GM23338 (cell line): ENCODE measurements at regions not wholly inside any gene's neighbourhood (a gene's known extent, or its start where the extent isn't known, plus 50 kb on each side); places are given as distances from the start of the nearest gene placed in this dataset.

ENCODE experiments used
- ATAC-seq: fragments of 200-7000 bp; cut with Tn5 transposase; 3 replicates; pipeline ENCODE4 v1.9.1; 2020
- DNase-seq: peaks from one replicate; pipeline ENCODE4 v3.0.0-alpha.2; 2015; ENCODE audit warnings: low spot score
- H2AFZ ChIP-seq: fragments of 200-600 bp; sonication (generic); 2 replicates; pipeline ENCODE4 v1.8.0; 2016; ENCODE audit warnings: antibody characterized with exemption, mild to moderate bottlenecking, moderate library complexity
- H3F3A ChIP-seq: fragments of 200-600 bp; sonication (generic); replicated peaks from 2 replicates; pipeline ENCODE4 v1.8.0; 2017; ENCODE audit warnings: antibody characterized with exemption, mixed run types, low read depth
- H3K27ac ChIP-seq: fragments of 200-600 bp; sonication (generic); 2 replicates; pipeline ENCODE4 v1.6.1; 2016; ENCODE audit warnings: low read depth
- H3K27me3 ChIP-seq: fragments of 200-600 bp; sonication (generic); 2 replicates; pipeline ENCODE4 v1.8.0; 2016; ENCODE audit warnings: mild to moderate bottlenecking, mixed run types, moderate library complexity; ENCODE audit not compliant: insufficient read depth
- H3K36me3 ChIP-seq: fragments of 200-600 bp; sonication (generic); 2 replicates; pipeline ENCODE4 v1.8.0; 2016; ENCODE audit warnings: mild to moderate bottlenecking; ENCODE audit not compliant: insufficient read depth
- H3K4me1 ChIP-seq: fragments of 200-600 bp; sonication (generic); 2 replicates; pipeline ENCODE4 v1.8.0; 2016; ENCODE audit warnings: mild to moderate bottlenecking, moderate library complexity; ENCODE audit not compliant: insufficient read depth
- H3K4me2 ChIP-seq: fragments of 200-600 bp; sonication (generic); 2 replicates; pipeline ENCODE4 v1.7.1; 2017; ENCODE audit warnings: mixed run types
- H3K4me3 ChIP-seq: fragments of 200-600 bp; sonication (generic); 2 replicates; pipeline ENCODE4 v1.6.1; 2016; ENCODE audit warnings: mixed run types
- H3K79me2 ChIP-seq: fragments of 200-600 bp; sonication (generic); replicated peaks from 2 replicates; pipeline ENCODE4 v1.8.0; 2017; ENCODE audit warnings: mild to moderate bottlenecking; ENCODE audit not compliant: insufficient read depth
- H3K9me2 ChIP-seq: fragments of 200-600 bp; sonication (generic); 2 replicates; pipeline ENCODE4 v1.8.0; 2017; ENCODE audit not compliant: insufficient read depth
- H4K20me1 ChIP-seq: fragments of 200-600 bp; sonication (generic); replicated peaks from 2 replicates; pipeline ENCODE4 v1.8.0; 2017; ENCODE audit warnings: mild to moderate bottlenecking; ENCODE audit not compliant: insufficient read depth
- H3K27ac Mint-ChIP-seq: 2 replicates; pipeline ENCODE4 v1.8.0; 2020; ENCODE audit warnings: inconsistent platforms, mild to moderate bottlenecking, moderate library complexity, mixed read lengths
- H3K27me3 Mint-ChIP-seq: 3 replicates; pipeline ENCODE4 v1.8.0; 2022; ENCODE audit warnings: low read depth, mild to moderate bottlenecking, moderate library complexity, mixed read lengths, inconsistent platforms; ENCODE audit not compliant: insufficient read depth, poor library complexity
- H3K36me3 Mint-ChIP-seq: 3 replicates; pipeline ENCODE4 v1.8.0; 2021; ENCODE audit warnings: low read depth, mild to moderate bottlenecking, inconsistent platforms, moderate library complexity, mixed read lengths
- H3K4me1 Mint-ChIP-seq: 3 replicates; pipeline ENCODE4 v1.8.0; 2020; ENCODE audit warnings: mild to moderate bottlenecking, inconsistent platforms, mixed read lengths
- H3K4me3 Mint-ChIP-seq: 3 replicates; pipeline ENCODE4 v1.8.0; 2021; ENCODE audit warnings: moderate library complexity, mild to moderate bottlenecking, inconsistent platforms, mixed read lengths
- H3K9me3 Mint-ChIP-seq: 3 replicates; pipeline ENCODE4 v1.8.0; 2020; ENCODE audit warnings: moderate library complexity, mild to moderate bottlenecking, inconsistent platforms, mixed read lengths
- CREB1 ChIP-seq: fragments of 250-450 bp; sonication (Bioruptor Pico); IDR thresholded peaks from 2 replicates; pipeline ENCODE4 v1.5.0; 2020; ENCODE audit warnings: low read depth, mild to moderate bottlenecking, moderate library complexity
- EZH2phosphoT487 ChIP-seq: fragments of 200-600 bp; sonication (generic); IDR thresholded peaks from one replicate; pipeline ENCODE4 v1.8.1; 2018; ENCODE audit warnings: antibody characterized with exemption; ENCODE audit not compliant: unreplicated experiment
- JUNB ChIP-seq: IDR thresholded peaks from one replicate; pipeline ENCODE4 v1.6.1; 2016; ENCODE audit warnings: antibody characterized with exemption; ENCODE audit not compliant: unreplicated experiment
- NANOG ChIP-seq: IDR thresholded peaks from 2 replicates; pipeline ENCODE4 v1.6.1; 2016; ENCODE audit warnings: antibody characterized with exemption, borderline replicate concordance
- POLR2AphosphoS5 ChIP-seq: IDR thresholded peaks from 2 replicates; pipeline ENCODE4 v1.6.1; 2016; ENCODE audit warnings: antibody characterized with exemption, low read depth
- ZNF114 ChIP-seq: fragments of 250-450 bp; sonication (Bioruptor Pico); IDR thresholded peaks from 2 replicates; pipeline ENCODE4 v1.5.0; 2020; ENCODE audit warnings: mild to moderate bottlenecking, moderate library complexity
- ZNF331 ChIP-seq: fragments of 250-450 bp; sonication (Bioruptor Pico); IDR thresholded peaks from 2 replicates; pipeline ENCODE4 v1.5.0; 2020; ENCODE audit warnings: low read depth, mild to moderate bottlenecking, moderate library complexity
- TF ChIP-seq, protein P1 (sequence below): IDR thresholded peaks from 2 replicates; pipeline ENCODE4 v1.6.1; 2016; ENCODE audit warnings: antibody characterized with exemption
- TF ChIP-seq, protein P2 (sequence below): IDR thresholded peaks from one replicate; pipeline ENCODE4 v1.6.1; 2018; ENCODE audit warnings: antibody characterized with exemption; ENCODE audit not compliant: unreplicated experiment

DNA sequence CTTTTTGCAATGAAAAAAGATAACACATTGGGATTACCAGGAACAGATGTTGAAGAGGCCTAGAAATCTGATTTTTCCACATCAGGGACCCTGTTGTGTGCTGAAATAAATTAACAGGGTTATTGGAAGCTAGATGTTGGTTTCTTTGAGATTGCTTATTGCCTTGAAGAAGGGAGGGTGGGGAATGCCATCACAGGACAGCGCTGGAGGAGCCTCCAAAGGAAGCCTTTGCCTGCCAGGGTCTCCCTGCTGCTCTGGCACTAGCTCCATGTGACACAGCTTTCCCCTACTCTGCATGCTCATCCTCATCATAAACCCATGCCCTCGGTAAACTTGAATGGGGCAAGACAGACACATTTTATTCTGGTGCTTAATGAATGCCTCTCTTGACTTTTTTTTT, 76.1 kb downstream of the MID1IP1 start:
- Histone ChIP-seq H3K27me3 (no peaks in the 10 kb centered on the region), H3F3A (no peaks in the 10 kb centered on the region), H4K20me1 (no peaks in the 10 kb centered on the region), H3K79me2 (no peaks in the 10 kb centered on the region), H3K4me3 (no peak overlapping the region), H2AFZ (no peak overlapping the region), H3K27ac (no peak overlapping the region), H3K36me3 (no peaks in the 10 kb centered on the region), H3K9me2 (no peaks in the 10 kb centered on the region), H3K4me1 (peaks cover 8% of the 10 kb centered on the region; the same call in 1 of the 2 replicates), H3K4me2 (no peak overlapping the region)
- H3K27me3 Mint-ChIP-seq, result no peaks in the 10 kb centered on the region
- ATAC-seq (no peak), DNase-seq (no peak)
- H3K9me3 Mint-ChIP-seq, result no peaks in the 10 kb centered on the region
- TF ChIP-seq NANOG (no peak), JUNB (no peak), POLR2AphosphoS5 (no peak), ZNF114 (CRISPR knock-in tag) (no peak), CREB1 (CRISPR knock-in tag) (no peak), EZH2phosphoT487 (no peak)
- TF ChIP-seq, protein P1, sequence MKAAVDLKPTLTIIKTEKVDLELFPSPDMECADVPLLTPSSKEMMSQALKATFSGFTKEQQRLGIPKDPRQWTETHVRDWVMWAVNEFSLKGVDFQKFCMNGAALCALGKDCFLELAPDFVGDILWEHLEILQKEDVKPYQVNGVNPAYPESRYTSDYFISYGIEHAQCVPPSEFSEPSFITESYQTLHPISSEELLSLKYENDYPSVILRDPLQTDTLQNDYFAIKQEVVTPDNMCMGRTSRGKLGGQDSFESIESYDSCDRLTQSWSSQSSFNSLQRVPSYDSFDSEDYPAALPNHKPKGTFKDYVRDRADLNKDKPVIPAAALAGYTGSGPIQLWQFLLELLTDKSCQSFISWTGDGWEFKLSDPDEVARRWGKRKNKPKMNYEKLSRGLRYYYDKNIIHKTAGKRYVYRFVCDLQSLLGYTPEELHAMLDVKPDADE, result no peak
- no peaks in the 10 kb centered on the region; the same call in 2 of the 3 replicates for H3K36me3 Mint-ChIP-seq
- H3K4me1 Mint-ChIP-seq, result peaks cover 17% of the 10 kb centered on the region
- H3K4me3 Mint-ChIP-seq, result no peak overlapping the region
- H3K27ac Mint-ChIP-seq, result no peak overlapping the region

DNA sequence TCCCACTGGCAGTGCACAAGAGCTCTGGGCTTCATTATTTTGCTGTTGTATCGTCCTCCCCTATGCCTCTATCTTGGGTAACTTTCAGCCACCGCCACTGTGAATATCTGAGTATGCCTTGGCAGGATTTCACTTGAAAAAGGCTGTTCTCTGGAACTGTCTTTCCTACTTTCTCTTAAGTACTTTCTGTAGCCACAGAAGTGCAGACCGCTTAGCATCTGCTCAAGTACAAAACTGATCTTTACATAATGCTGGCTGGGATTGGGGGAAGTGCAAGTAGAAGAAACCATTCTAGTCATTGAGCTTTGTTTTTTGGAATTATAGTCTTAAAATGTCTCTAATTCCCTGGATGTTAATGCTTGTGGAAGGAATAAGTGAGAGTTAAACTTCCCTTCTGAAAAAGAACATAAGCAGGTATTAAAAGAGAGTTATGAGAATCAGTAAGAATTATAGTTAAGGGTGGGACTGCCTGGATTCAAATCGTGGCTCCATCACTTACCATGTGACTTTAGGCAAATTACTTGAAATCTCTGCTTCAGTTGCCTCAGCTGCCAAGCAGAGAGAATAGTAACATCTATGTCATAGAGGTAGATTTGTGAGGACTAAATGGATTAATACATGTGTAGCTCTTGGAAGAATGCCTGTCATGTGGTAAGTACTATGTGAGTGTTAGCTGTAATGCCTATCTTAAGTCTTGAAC, 77.5 kb downstream of the MID1IP1 start:
- Histone ChIP-seq H2AFZ (no peak overlapping the region), H3K79me2 (no peaks in the 10 kb centered on the region), H3K27me3 (no peaks in the 10 kb centered on the region), H3K9me2 (no peaks in the 10 kb centered on the region), H3K36me3 (no peaks in the 10 kb centered on the region), H3K4me2 (no peak overlapping the region), H4K20me1 (no peaks in the 10 kb centered on the region), H3F3A (no peaks in the 10 kb centered on the region), H3K4me3 (no peak overlapping the region), H3K27ac (no peak overlapping the region), H3K4me1 (peaks cover 8% of the 10 kb centered on the region; the same call in 1 of the 2 replicates)
- H3K36me3 Mint-ChIP-seq, result no peaks in the 10 kb centered on the region; the same call in 2 of the 3 replicates
- no peaks in the 10 kb centered on the region for H3K9me3 Mint-ChIP-seq
- no peak for ATAC-seq
- no peak overlapping the region for H3K4me3 Mint-ChIP-seq
- no peak for TF ChIP-seq ZNF331 (CRISPR knock-in tag)
- TF ChIP-seq, protein P2, sequence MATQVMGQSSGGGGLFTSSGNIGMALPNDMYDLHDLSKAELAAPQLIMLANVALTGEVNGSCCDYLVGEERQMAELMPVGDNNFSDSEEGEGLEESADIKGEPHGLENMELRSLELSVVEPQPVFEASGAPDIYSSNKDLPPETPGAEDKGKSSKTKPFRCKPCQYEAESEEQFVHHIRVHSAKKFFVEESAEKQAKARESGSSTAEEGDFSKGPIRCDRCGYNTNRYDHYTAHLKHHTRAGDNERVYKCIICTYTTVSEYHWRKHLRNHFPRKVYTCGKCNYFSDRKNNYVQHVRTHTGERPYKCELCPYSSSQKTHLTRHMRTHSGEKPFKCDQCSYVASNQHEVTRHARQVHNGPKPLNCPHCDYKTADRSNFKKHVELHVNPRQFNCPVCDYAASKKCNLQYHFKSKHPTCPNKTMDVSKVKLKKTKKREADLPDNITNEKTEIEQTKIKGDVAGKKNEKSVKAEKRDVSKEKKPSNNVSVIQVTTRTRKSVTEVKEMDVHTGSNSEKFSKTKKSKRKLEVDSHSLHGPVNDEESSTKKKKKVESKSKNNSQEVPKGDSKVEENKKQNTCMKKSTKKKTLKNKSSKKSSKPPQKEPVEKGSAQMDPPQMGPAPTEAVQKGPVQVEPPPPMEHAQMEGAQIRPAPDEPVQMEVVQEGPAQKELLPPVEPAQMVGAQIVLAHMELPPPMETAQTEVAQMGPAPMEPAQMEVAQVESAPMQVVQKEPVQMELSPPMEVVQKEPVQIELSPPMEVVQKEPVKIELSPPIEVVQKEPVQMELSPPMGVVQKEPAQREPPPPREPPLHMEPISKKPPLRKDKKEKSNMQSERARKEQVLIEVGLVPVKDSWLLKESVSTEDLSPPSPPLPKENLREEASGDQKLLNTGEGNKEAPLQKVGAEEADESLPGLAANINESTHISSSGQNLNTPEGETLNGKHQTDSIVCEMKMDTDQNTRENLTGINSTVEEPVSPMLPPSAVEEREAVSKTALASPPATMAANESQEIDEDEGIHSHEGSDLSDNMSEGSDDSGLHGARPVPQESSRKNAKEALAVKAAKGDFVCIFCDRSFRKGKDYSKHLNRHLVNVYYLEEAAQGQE, result no peak
- no peak for TF ChIP-seq EZH2phosphoT487
- TF ChIP-seq JUNB, result no peak
- TF ChIP-seq POLR2AphosphoS5, result no peak
- DNase-seq, result no peak
- no peaks in the 10 kb centered on the region for H3K27me3 Mint-ChIP-seq
- H3K27ac Mint-ChIP-seq, result no peak overlapping the region
- H3K4me1 Mint-ChIP-seq, result peaks cover 13% of the 10 kb centered on the region
